SW480 (cell line): ENCODE measurements at regions not wholly inside any gene's neighbourhood (a gene's known extent, or its start where the extent isn't known, plus 50 kb on each side); places are given as distances from the start of the nearest gene placed in this dataset.

ENCODE experiments used
- DNase-seq: peaks from one replicate; pipeline ENCODE4 v3.0.0-alpha.2; 2016; ENCODE audit warnings: low spot score

DNA sequence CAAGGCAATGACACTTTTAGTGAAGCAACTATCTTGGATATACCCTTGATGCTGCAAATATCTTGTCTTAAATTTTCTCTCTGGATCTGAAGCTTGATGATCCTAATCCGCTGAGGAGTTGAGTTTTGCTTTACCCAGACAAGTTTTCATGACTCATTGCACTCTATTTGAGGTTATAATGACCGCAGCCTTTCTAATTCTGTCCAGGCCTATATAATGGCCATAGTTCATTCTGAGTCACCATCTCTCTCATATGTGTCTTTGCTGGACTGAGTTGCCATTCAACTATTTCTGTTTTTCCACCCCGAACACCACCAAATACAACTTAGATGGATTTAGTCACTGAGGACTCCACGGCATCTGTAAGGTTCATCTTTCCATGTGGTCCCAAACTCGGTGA is 802.1 kb upstream of the FAM98A start:
- peak; percentile 22 for DNase-seq

DNA sequence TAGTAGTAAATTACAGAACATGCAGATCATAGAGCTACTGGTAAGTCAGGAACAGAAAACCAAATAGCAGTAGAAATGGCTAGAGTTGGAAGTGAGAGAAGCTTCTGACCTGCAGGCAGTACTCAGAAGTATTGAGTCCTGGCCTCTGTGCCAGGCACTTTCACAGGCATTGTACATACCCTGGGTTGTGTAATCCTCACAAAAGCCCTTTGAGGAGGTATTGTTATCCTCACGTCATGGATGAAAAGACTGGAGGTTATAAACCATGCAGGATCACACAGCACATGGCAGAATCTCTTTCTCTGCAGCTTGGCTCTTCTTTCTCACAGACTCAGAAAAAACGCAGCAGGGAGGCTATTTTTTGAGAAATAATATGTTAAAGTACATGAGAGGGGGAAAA is 789.3 kb upstream of the FAM98A start:
- no peak for DNase-seq

DNA sequence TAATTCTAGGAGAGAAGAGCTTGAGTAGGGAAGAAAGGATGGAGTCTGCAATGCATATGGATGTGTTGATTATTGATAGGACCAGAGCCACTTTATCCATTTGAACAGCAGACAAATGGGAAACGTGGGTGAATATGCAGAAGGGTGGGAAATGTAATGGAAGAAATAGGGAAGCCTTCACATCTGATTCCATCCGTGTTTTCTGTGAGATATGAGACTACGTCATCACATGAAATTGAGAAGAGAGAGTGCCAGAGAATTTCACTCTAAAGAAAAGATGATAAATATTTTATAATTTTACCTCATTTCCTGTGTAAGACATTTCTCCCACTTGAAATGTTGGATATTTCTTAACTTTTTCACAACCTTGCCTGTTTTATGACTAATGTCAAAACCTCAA is 788.4 kb upstream of the FAM98A start:
- no peak for DNase-seq

DNA sequence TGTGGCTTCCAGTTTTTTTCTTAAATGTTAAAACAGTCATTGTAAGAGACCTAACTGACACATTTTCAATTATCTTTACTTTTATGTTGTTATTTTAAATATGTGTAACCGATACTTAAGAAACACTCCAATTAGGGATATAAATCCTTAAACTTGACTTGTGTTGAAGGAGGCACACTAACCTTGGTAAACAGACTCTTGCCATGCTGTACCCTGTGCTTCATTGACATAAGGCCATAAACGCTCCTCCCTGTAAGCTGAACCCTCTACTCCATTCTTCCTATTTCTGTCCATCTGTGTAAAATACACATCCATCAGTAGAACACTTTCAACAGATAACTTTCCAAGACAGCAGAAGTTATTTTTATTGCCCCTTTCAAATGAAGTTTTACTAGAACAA is 780.5 kb upstream of the FAM98A start:
- no peak for DNase-seq

DNA sequence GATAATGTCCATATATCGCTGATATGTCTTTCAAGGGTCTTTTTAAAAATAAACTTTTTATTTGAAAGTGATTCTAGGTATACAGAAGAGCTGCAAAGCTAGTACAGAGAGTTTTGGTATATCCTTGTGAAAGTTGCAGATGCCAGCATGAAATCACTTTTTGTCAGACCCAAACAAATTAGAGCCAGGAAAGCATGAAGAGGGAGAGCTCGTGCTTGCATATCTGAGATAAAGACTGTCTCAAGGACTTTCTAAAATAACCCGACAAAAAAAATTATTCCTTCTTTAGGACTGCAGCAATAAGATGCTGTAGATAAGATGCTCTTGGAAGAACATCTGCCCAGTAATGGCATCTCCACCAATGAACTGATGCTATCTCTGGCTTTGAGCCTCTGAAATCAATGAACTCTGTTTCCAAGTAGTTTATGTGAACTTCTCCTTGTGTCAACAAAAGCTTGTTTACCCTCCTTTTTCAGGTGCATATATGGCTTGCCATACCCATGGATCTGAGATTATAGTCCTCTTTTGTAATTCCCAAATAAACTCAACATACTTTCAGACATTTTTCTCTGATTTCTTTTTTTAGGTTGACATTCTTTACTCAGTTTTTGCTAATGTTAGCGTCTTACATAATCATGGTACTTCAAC is 774.6 kb upstream of the FAM98A start:
- no peak for DNase-seq

DNA sequence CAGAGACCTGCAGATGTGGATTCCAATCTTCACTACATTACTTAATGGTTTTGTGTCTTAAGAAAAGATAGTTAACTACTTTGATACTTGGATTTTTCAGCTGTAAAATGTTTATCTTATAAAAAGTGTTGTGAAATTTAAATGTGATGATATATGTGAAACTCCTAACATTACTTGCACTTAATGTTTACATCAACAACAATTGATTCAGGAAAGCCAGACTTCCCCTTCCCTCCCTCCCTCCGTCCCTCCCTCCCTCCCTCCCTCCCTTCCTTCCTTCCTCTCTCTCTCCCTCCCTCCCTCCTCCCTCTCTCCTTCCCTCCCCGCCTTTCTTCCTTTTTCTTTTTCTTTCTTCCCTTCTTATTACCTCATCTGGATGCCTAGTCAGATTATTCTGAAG is 773.9 kb upstream of the FAM98A start:
- no peak for DNase-seq

DNA sequence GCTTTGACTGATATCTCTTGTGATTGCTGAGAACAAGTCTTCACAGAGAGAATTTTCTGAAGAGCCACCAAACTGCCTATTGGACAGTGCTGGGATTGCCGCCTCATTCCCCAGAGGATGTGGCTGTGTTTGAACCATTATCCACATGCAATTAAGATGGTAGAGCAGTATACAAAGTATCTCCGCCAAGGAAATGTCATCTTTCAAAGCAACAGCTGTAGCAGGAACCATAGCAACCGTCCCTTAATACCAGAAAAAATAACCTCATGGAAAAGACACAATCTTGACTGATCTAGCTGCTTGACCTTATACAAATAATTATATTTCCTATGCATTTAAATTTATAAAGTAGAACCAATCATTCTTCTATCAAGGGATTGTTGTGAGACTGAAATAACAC is 772.6 kb upstream of the FAM98A start:
- DNase-seq, result no peak

DNA sequence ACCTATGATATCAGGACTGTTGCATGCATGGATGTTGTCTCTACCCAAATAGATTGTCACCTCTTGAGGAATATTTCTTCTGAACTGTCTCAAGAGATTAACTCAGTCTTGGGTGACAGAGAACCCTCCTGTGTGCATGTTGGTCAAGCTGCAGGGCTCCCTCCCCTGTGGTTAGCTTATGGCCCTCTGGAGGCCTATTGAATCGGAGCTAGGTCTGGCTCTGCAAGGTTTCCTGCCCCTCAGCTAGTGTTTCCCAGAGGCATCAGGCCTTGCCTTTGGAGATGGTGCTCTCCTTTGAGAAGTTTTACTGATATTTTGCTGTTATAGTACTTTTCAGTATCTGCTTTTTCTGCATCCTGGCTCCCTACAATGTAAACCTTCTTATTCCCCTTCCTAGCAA is 769.2 kb upstream of the FAM98A start:
- no peak for DNase-seq

DNA sequence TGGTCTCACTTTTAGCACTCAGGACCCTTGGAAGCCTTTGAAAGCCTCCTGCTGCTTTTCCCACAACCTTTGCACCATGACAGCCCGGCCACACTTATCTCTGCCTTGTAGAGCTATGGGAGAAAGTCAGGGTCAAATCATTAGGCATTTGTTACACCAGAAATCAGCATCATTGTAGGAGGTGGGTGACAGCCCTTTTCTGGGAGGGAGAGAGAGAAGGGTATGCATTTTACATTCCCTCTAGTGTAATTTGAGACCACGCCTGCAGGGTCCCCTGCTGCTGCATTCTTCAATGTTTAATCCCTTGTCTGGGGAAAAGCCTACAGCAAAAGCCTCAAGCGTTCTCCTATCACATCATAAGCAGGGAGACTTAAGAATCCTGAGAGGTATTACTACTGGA is 766.8 kb upstream of the FAM98A start:
- no peak for DNase-seq

DNA sequence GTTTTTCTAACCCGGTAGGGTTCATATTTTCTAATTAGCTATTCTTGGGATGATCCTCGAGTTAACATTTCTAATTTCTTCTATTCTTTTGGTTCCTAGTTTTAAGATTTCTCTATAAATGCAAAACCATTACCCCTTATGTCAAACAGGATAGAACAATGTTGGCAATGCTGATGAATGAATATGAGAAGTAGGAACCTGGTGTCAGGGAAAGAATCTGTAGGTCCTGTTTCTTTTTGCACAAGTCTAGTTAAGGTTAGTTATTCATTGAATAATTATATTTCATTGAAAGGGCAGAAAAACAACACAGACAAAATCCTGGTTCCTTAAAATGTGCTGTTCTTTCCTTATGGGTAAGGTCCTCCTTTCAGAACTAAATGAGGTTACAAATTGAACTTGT is 766.4 kb upstream of the FAM98A start:
- no peak for DNase-seq

DNA sequence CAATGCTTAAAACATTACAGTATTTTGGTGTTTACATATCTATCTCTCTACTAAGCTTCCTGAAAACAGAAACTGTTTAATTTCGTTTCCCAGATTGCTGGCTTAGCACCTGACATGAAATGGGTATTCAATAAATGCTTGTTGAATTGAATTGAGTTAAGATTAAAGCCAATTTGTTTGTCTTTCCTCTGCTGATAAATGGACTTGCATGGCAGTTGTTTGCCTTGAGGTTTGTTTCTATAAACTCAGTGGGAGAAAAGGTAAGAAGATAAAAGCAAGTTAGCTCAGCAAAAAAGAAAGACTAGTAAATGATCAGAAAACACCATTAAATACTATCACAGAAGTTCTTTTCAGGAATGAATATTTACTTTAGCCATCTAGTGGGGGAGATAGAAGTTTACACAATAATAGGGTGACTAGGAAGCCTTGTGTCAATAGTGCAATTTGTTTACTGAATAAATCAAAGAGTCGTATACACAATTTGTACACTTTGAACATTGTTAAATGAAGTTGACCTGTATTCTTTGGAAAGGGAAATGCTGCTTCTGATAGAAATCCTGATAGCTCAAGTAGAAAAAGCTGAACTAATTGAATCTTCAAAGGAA is 754.5 kb upstream of the FAM98A start:
- DNase-seq, result no peak

DNA sequence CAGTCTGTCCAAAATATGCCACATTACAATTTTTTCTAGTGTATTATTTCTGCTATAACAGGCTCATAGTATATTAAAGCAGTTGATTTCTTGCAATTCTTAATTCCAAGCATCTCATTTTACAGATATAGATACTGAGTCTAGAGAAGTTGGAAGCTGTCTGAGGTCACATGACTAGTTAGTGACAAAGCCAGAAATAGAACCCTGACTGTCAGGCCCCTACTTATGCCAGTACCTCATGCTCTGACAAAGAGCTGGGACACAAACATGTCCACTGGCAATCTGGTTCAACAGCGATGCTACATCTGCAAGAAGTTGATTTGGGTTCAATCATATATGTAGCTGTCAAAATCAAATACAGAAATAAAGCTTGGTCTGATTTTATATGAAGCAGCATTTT is 750.4 kb upstream of the FAM98A start:
- DNase-seq, result no peak

DNA sequence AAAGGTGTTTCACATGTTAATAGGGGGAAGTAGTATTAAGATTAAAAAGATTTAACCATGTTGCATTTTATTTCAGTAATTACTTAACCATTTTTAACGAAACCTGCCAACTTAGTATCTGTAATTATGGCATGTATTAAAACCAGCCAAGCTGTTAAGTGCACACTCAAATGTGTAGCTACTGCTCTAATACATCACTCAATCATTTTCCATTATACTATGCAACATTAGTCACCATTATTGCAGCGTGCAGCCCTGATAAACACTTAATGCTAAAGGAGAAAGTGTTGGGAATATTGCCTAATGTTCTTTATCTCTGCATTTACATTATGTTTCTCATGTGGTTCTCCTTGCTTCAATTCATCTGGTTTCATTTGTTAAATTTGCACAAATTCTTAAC is 745.9 kb upstream of the FAM98A start:
- no peak for DNase-seq

DNA sequence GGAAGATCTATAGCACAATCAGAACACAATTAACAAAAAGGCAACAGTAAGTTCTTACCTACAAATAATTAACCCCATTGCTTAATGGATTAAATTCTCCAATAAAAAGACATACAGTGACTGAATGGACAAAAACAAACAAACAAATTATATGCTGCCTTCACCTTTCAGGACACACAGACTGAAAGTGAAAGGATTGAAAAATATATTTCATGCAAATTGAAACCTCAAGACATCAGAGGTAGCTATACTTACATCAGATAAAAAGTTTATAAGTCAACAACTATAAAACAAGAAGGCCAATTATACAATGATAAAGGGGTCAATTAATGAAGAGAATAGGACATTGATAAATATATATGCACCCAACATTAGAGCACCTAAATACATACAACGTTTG is 741.2 kb upstream of the FAM98A start:
- no peak for DNase-seq

DNA sequence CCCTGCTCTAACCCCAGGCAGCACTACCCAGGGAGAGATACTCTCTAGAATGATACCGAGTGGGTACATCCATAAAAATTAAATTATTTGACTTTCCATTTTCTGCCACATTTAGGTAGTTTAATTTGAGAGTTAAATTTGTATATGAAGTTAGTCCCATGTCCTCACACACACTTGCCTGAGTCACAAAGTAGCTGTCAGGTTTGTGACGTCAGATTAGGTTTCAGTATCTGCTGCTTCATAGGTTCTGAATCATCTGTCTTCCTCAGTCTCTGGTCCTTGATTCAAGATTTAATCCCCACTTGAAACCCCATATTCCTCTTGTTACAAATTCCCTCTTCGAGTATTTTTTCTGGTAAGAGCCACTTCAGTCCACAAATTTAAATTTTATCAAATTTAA is 738.6 kb upstream of the FAM98A start:
- no peak for DNase-seq

DNA sequence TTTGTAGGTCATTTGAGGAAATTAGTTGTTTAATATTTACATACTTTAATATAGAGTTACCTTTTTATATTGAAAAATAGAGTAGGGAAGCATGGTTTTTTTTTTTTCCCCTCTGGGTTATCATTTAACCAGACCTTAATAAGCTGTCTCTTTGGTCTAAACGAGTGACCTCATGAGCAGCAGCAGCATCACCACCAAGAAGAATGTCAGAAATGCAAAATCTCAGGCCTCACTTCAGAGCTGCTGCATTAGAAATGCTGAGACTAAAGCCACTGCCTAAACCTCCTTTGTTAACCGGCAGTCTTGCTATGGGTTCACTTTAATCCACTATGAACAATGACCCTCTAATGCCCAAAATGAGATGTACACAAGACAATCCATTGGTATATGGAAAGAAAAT is 733.7 kb upstream of the FAM98A start:
- DNase-seq, result no peak

DNA sequence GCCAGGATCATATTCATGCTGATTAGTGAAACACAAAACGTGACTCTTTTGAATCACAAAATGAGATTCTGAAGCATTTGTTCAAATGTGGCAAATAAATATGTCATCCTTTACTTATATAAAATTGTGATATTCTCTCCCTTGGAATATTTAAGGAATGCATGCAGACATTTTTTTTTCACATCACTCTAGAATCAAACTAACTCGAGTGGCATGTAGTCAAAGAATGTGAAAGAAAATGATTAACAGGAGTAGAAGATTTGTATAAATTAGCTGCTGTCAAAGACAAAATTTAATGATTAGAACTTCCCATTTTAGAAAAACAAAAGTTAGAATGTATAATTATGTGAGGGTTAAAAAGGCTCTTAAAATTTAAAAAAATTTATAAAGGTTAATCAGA is 721.0 kb upstream of the FAM98A start:
- no peak for DNase-seq

DNA sequence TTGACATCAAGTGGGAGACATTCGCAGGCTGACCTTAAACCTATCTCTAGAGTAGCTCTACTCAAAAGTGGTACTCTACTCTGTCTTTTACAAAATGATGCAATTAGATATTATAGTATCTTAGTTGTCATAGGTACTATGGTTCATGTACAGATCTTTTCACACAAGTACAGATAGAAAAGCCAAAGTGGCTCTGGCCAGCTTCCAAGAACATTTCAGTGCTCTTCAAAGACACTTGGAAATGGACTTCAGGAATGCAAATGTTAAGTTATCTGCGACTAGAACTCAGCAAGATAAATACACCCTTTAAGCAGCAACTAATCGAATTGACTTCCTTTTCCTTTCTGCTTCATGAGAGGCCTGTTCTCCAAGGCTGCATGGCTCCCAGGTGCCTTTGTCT is 718.7 kb upstream of the FAM98A start:
- no peak for DNase-seq

DNA sequence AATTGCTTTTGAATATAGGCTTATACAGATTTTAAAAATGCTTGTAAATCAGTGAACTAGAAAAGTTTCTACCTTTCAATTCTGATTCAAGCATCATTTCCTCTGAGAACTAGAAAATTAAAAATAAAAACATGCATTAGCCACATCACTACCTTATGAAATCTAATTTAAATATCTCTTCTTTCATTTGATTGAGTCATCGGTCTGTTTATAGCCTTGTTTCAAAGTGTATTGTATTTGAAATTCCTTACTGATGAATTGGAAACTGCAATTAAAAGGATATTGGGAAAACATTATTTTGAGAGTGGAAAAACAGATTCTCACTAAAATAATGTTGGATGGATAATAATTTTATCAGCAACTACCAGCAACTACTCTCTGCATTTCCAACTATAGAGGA is 717.7 kb upstream of the FAM98A start:
- DNase-seq, result no peak

DNA sequence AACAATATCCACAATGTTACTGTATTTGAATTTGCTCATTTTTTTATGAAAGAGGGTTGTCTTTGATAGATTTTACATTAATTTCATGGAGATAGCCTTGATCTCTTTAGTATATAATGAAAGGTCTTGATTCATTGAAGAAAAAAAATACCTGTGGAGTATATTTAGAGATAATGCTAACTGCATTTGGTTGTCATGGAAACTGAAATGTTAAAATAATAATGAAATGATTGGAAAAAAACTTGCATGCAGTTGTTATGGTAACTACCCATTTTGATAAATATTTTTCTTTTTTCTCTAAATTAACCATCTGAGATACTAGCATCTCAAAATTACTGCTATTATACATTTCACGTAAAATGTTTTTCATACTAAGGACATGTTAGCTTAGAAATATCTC is 712.7 kb upstream of the FAM98A start:
- no peak for DNase-seq

DNA sequence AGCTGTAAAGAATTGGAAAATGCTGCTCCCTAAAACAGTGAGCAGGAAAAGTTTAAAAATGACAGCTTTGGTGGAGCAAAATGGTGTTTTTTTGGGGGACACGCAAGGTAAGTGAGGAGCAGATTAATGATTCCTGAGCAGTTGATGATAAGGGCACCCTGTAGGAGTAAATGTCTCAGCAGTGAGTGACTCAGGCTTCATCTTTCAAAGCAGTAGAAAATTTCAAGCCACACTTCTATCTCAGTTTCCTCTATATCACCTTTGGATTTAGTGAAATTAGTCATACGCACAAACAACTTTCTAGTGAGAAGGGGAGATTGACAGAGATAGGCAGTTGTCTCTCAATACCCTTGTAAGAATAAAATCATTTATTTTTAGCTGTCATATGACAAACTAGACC is 709.0 kb upstream of the FAM98A start:
- no peak for DNase-seq

DNA sequence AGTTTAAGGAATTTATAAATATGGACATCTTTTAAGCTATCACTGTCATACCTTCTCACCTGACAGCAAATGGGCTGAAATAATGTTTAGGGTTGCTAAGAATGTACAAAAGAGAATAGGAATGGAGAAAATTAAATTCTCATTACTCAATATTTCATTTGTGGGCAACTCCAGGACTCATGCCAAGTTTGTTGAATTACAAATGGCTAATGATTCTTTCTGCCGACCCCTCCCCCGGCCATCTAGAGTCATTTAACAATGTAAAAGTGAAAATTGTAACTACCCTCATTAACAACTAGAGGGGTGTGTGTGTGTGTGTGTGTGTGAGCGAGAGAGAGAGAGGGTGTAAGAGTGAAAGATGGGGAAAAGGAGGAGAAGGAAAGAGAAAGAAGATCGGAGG is 708.5 kb upstream of the FAM98A start:
- DNase-seq, result no peak

DNA sequence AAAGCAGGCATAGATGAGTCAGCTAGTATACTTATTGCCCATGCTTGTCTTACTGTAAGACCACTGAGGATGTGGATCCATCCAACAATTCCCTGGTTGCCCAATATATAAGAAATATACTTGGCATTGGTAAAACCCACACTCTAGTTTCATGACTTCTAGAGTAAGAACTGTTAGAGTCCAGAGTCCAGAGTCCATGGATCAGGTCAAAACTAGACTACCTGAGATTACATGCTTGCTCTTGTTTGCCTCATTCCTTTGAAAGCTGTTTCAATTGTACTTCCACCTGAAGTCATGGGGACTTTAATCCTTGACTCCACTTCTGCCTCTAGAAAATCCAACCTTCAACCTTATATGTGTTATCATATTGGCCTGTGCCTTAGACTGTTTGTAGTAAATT is 707.6 kb upstream of the FAM98A start:
- DNase-seq, result no peak

DNA sequence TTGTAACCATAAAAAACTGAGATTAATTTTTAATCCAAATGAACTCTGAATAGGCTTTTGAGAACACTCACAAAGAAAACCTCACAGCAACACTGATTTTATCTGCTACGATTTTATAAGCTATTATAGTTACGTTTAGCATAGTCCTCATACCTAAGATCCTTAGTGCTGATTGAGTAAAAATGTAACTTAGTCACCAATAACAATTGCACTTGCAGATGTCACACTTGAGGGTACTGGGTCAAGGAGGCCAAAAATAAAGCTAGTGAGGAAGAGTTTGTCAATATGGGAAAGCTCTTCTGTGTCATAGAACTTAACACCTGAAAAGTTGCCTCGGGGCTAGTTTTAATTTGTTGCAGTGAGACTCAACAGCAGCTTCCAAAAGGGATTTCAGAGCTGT is 706.5 kb upstream of the FAM98A start:
- DNase-seq, result no peak

DNA sequence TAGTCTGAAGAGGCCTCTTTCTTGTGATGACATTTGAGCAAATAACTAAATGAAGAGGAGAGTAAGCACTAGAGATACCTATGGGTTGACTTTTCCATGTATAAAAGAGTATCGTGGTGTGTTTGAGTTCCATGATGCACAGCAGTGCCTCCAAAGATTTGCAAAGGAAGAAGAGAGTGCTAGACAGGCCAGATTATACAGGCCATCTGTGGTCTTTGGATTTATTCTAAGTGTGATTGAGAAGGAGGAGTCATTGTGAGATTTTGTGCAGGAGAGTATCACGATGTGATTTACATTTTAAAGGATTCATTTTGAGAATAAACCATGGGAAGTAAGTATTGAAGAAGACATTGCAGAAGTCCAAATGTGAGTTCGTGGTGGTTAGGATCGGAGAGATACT is 695.9 kb upstream of the FAM98A start:
- no peak for DNase-seq
